Cerebellar cortex (tissue), 1 donor: ENCODE measurements at regions not wholly inside any gene's neighbourhood (a gene's known extent, or its start where the extent isn't known, plus 50 kb on each side); places are given as distances from the start of the nearest gene placed in this dataset.
A peak's percentile ranks its signal among the peaks of the same experiment; 100 is the strongest.

Experiments
- DNase-seq: peaks from one replicate; pipeline ENCODE4 v3.0.0-alpha.2; 2015; ENCODE audit warnings: low spot score

- no peak for DNase-seq
These were observed 147.4 kb upstream of the MLN start for GRCh38 chr6:33950891-33951889.

DNA sequence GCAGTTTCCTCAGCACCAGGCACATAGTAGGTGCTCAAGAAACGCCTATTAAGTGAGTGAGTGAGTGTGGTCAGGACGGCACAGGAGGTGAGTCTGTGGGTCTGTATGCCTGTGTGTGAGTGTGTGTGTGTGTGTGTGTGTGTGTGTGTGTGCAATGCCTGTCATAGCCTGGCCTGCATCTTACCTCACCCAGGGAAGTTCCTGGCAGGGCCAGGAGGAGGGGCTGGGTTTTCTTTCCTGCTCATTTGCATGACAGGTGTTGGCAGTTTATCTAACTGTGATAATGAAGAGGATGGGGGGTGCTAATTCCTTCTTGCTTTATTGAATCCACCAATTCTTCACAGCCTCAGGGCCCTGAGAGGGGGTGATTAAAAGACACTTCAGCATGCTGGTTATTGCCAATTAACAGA lies 146.7 kb upstream of the MLN start:
- no peak for DNase-seq

GRCh38 chr6:33949877-33950435 lies 146.2 kb upstream of the MLN start:
- DNase-seq = no peak

- DNase-seq = no peak
These were observed 145.3 kb upstream of the MLN start for GRCh38 chr6:33949111-33949510.

DNA sequence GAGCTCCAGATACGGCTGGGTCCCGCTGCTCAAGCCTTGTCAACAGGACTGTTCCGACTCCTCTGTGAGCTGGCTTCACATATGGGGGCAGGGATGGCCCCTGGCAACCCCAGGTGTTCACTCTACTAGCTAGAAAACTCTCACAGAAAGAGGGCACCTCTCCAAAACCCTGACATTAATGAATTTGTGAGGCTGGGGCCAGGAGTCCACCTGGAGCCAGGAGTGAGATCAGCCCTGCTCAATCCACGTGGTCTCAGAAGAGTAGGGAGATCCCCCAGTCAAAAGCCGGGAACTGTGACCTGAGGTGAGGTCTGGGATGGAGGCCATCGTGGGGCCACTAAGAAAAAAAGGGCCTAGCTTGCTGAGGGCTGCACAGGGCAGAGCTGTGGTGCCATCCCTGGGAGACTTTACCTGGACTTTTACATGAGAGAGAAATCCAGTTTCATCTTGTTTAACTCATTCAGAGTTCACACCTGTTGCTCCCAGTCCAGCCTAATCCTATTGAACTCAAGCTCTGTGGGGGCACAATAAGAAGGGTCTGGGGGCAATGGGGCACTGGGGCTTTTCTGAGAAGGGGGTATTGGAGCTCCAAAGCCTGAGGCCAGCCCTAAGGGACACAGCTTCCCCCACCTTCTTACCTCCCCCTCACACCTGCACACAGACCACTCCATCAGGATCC lies 144.3 kb upstream of the MLN start:
- no peak for DNase-seq

GRCh38 chr6:33947047-33947446 lies 143.2 kb upstream of the MLN start:
- DNase-seq = no peak

DNA sequence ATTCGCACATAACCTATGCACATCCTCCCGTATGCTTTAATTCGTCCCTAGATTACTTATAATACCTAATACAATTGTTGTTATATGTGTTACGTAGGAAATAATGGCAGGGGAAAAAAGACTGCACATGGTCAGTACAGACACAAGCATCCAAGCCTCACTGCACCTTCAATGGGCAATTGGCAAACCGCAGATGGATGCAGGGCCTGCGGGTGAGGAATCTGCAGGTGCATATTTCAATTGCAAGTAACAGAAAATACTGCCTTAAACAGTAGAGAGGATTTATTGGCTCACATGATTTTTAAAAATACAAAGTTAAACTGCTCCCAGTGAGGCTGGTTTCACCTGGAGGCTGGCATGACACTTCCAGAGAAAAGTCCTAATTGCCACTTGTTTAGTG lies 142.1 kb upstream of the MLN start:
- no peak for DNase-seq

GRCh38 chr6:33944686-33945411 lies 141.0 kb upstream of the MLN start:
- DNase-seq = no peak

- DNase-seq = no peak
These were observed 133.1 kb upstream of the MLN start for GRCh38 chr6:33936886-33937285.

GRCh38 chr6:33935439-33936080 lies 131.8 kb upstream of the MLN start:
- no peak for DNase-seq

DNA sequence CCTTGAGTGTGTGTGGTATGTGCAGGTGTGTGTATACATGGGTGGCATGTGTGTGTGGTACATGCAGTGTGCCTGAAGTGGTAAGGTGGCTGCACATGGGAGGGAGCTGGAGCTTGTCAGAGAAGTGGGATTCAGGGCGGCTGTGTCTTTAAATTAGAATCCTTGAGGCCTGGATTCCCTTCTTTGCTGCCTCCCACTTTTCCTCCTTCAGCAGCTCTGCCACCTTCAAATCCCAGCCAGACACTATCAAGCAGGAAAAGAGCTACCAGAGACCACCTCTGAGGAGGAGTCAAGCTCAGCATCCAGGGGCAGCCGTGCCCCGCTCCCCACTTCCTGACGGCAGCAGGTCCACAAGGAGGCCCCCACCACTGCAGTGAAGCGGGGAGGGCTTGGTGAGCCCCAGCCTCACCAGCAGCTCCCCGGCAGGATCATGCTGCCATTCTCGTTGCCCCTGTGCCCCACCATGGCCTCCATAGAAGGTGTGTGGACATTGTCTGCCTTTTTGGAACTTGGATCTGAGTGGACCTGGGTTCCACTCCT lies 131.0 kb upstream of the MLN start:
- DNase-seq = no peak

GRCh38 chr6:33933101-33933500 lies 129.3 kb upstream of the MLN start:
- no peak for DNase-seq

GRCh38 chr6:33931799-33932198 lies 128.0 kb upstream of the MLN start:
- no peak for DNase-seq

GRCh38 chr6:33929575-33930288 lies 125.9 kb upstream of the MLN start:
- DNase-seq = no peak

DNA sequence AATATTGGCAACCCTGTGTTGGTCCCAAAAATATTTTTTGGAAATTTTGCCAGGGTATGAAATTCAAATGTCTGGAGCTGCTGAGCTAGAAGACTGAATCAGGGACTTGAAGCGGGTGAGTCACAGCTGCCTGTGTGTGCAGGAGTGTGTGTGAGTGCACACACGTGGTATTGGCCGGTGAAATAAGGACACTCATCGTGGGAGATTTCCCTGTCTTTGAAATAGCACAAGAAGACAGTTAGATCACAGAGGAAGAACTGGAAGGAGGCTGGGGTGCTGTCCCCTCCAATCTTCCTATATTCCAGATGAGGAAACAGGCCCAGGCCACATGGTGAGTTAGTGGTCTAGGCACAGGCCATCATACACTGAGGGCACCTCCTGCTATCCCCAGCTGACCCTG lies 123.8 kb upstream of the MLN start:
- no peak for DNase-seq

GRCh38 chr6:33927112-33927511 lies 123.3 kb upstream of the MLN start:
- DNase-seq = no peak

GRCh38 chr6:33926451-33926850 lies 122.6 kb upstream of the MLN start:
- peak; percentile 21 for DNase-seq

DNA sequence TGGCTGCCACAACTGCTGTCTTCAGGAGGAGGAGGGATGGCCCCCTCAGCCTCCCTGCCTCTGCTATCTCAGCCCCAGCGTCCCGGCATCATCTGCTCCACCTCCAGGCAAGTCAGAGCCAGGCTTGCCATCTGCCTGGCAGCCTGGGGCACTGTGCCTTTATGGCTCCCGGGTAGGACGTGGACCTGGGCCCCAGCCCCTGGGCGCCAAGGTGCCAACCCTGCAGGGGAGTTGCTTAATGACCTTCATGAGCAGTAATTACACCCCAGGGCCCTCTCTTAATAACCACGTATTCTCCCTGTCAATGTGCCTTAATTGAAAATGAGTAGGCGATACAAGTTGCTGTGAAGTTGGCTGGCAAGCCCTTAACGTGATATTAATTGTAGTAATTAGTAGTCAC lies 122.1 kb upstream of the MLN start:
- no peak for DNase-seq

DNA sequence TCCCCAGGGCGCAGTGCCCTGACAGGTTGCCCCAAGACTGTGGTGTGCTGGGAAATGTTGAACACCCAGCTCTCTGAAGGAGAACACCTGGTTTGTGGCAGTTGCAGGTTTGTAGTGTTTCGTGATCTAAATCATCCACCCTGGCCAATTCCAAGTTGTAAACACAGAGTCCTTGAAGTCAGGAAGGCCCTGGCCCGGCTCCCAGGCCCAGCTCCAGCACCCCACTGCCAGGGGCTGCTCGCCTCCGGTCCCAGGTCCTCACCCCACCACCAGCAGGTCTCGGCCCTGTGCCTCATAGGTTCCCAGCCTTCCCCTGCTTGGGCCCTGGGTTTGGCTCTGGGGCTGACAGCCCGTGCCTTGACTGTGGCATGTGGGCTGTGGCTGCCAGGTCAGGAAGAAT lies 121.4 kb upstream of the MLN start:
- no peak for DNase-seq

- DNase-seq = no peak
These were observed 120.9 kb upstream of the MLN start for GRCh38 chr6:33924681-33925080.
